Heart right ventricle (tissue), 16 donors: ENCODE measurements at regions not wholly inside any gene's neighbourhood (a gene's known extent, or its start where the extent isn't known, plus 50 kb on each side); places are given as distances from the start of the nearest gene placed in this dataset.

Experiments
- ATAC-seq, 8 donors: fragments of 200-7000 bp; cut with Tn5 transposase; one replicate each; pipeline ENCODE4 v1.9.1; 2020; ENCODE audit warnings: mild to moderate bottlenecking in 8 of 8, moderate library complexity in 8 of 8, moderate number of reproducible peaks in 1 of 8
- DNase-seq, 2 donors: peaks; one replicate each; pipeline ENCODE4 v3.0.0-alpha.2; 2020
- H3K27ac ChIP-seq, 10 donors: fragments of 200-600 bp; sonication (generic) in 2 of 10; one replicate each; pipeline versions ENCODE4 v1.5.0 to v1.8.0; 2020 to 2022; ENCODE audit warnings: mild to moderate bottlenecking in 3 of 10
- H3K27me3 ChIP-seq, 7 donors: fragments of 200-600 bp; one replicate each; pipeline ENCODE4 v1.8.0; 2021 to 2022; ENCODE audit warnings: mild to moderate bottlenecking in 2 of 7
- H3K36me3 ChIP-seq, 9 donors: fragments of 200-600 bp; sonication (generic) in 1 of 9; one replicate each; pipeline versions ENCODE4 v1.5.0 to v1.8.0; 2020 to 2022; ENCODE audit warnings: mild to moderate bottlenecking in 2 of 9
- H3K4me1 ChIP-seq, 9 donors: fragments of 200-600 bp; sonication (generic) in 1 of 9; one replicate each; pipeline versions ENCODE4 v1.5.0 to v1.8.0; 2020 to 2022; ENCODE audit warnings: mild to moderate bottlenecking in 4 of 9
- H3K4me3 ChIP-seq, 10 donors: fragments of 200-600 bp; sonication (generic) in 2 of 10; one replicate each; pipeline versions ENCODE4 v1.5.0 to v1.8.0; 2020 to 2022; ENCODE audit warnings: mild to moderate bottlenecking in 7 of 10, moderate library complexity in 2 of 10
- H3K9me3 ChIP-seq, 11 donors: fragments of 200-600 bp in 10 of 11; sonication (generic) in 2 of 11; one replicate each; pipeline versions ENCODE4 v1.5.0 to v1.8.0; 2013 to 2022; ENCODE audit warnings: mild to moderate bottlenecking in 2 of 11, control low read depth in 1 of 11, moderate library complexity in 1 of 11
- CTCF ChIP-seq, 9 donors: fragments of 200-600 bp; sonication (generic) in 2 of 9; IDR thresholded peaks; one replicate each; pipeline versions ENCODE4 v1.5.0 to v1.8.0; 2021 to 2022; ENCODE audit warnings: antibody characterized with exemption in 9 of 9, mild to moderate bottlenecking in 5 of 9, moderate library complexity in 1 of 9
- WGBS, 2 donors: extraction: QIAGEN DNeasy Blood & Tissue Kit; methylation state at CpG; one replicate each; pipeline ENCODE4 v1.1.7; 2013; ENCODE audit warnings: inconsistent platforms in 1 of 2; 5-methylcytosine and 5-hydroxymethylcytosine counted together
- intact Hi-C, 10 donors: fragments of 100-400 bp; cut with DNase I; formaldehyde crosslinking; loops; one replicate each; pipeline versions ENCODE4 v1.11.1 to v1.14.2; 2022
- donor health status: Arrhythmogenic right ventricular cardiomyopathy.
- donor health status: ischemic (EF 13 %, LVEDD 7.1; RV severe dilation, severe dysfunction).
- donor health status: healthy with polysubstance abuse.
- donor health status: DM: no; HTN: yes; CAD: no.
- donor health status: DM: no; HTN: no; CAD: no.
- donor health status: ischemic (EF 25% LVEDD 6.9; RV normal size, moderate dysfunction).
- donor health status: ischemic (EF 25% LVEDD 5.7; RV mildly dilated, moderate dysfunction).
- donor health status: healthy.
- donor health status: DM: yes; HTN: yes; CAD: no.
- donor health status: Ischemic cardiomyopathy.
- donor health status: ischemic (EF 35%, LVEDD 5.7; RV mildly dilated, moderate dysfunction).
- donor health status: nonischemic (EF 11% LVEDD 7.7; RV severe dilation, severe dysfunction).
- donor health status: DM: yes; HTN: yes; CAD: no.
- donor health status: PGD.
- donor health status: ischemic (EF 29% LVEDD 5.4; RV normal size, mild dysfunction).
- donor health status: nonischemic (EF 23%, LVEDD 6.1; RV moderate dilation, normal function).

- no peak overlapping the region for H3K4me3 ChIP-seq
- DNase-seq = no peak
- TF ChIP-seq CTCF (IDR thresholded peaks at IDR 0.05) = no peak
- H3K4me1 ChIP-seq = peaks cover 0 to 13% (median 0%) of the 10 kb centered on the region in 9 donors
- no peak for ATAC-seq
- no peak overlapping the region for H3K27ac ChIP-seq
- intact Hi-C loops = no loop called here
- peaks cover 0 to 40% (median 14%) of the 10 kb centered on the region in 11 donors for H3K9me3 ChIP-seq
- H3K36me3 ChIP-seq = no peaks in the 10 kb centered on the region
- H3K27me3 ChIP-seq = no peaks in the 10 kb centered on the region
Observed at GRCh38 chr14:71604231-71604630, 328.0 kb upstream of the RGS6 start.

- intact Hi-C loops = no loop called here
- Histone ChIP-seq H3K27me3 (no peaks in the 10 kb centered on the region), H3K4me3 (no peak overlapping the region), H3K36me3 (no peaks in the 10 kb centered on the region), H3K4me1 (peaks cover 0 to 13% (median 0%) of the 10 kb centered on the region in 9 donors), H3K27ac (no peak overlapping the region), H3K9me3 (peaks cover 0 to 24% (median 5%) of the 10 kb centered on the region in 11 donors)
- ATAC-seq (no peak), DNase-seq (no peak)
- no peak for TF ChIP-seq CTCF (IDR thresholded peaks at IDR 0.05)
- WGBS, 2 donors = 97 to 98% methylated on average over 5 of the region's 5 CpGs
Observed at GRCh38 chr14:71606064-71606463, 326.2 kb upstream of the RGS6 start.

- intact Hi-C loops = no loop called here
- 56 to 61% methylated on average over 5 of the region's 5 CpGs for WGBS, 2 donors
- ATAC-seq (peak in 1 of 8 donors; percentile 61), DNase-seq (no peak)
- H3K27ac ChIP-seq = no peak overlapping the region
- H3K4me3 ChIP-seq = no peak overlapping the region
- no peak for TF ChIP-seq CTCF (IDR thresholded peaks at IDR 0.05)
- no peaks in the 10 kb centered on the region for H3K27me3 ChIP-seq
- H3K9me3 ChIP-seq = peaks cover 0 to 19% (median 3%) of the 10 kb centered on the region in 11 donors
- no peaks in the 10 kb centered on the region for H3K36me3 ChIP-seq
- H3K4me1 ChIP-seq = peaks cover 0 to 13% (median 0%) of the 10 kb centered on the region in 9 donors
Observed at GRCh38 chr14:71606575-71606974, 325.7 kb upstream of the RGS6 start.

- H3K9me3 ChIP-seq = peaks cover 0 to 18% (median 2%) of the 10 kb centered on the region in 11 donors
- intact Hi-C loops = no loop called here
- no peaks in the 10 kb centered on the region for H3K36me3 ChIP-seq
- no peak for ATAC-seq
- H3K4me1 ChIP-seq = peaks cover 0 to 13% (median 0%) of the 10 kb centered on the region in 9 donors
- DNase-seq = no peak
- H3K27me3 ChIP-seq = no peaks in the 10 kb centered on the region
- no peak overlapping the region for H3K27ac ChIP-seq
- 76% methylated on average over 3 of the region's 3 CpGs for WGBS, 2 donors
- H3K4me3 ChIP-seq = no peak overlapping the region
- TF ChIP-seq CTCF (IDR thresholded peaks at IDR 0.05) = no peak
Observed at GRCh38 chr14:71607056-71607455, 325.2 kb upstream of the RGS6 start.
